ENCODE measurements at regions not wholly inside any gene's neighbourhood (a gene's known extent, or its start where the extent isn't known, plus 50 kb on each side); places are given as distances from the start of the nearest gene placed in this dataset.
A peak's percentile ranks its signal among the peaks of the same experiment; 100 is the strongest.

- Mint-ChIP-seq H3K4me1 (no peaks in the 10 kb centered on the region), H3K27me3 (peaks cover 0 to 4% (median 4%) of the 10 kb centered on the region in 3 donors), H3K4me3 (no peak overlapping the region), H3K36me3 (no peaks in the 10 kb centered on the region), H3K9me3 (peaks cover 0 to 20% (median 10%) of the 10 kb centered on the region in 7 donors), H3K27ac (no peak overlapping the region)
- DNase-seq = no peak
- ATAC-seq (ENCODE audit: low read depth in 2 of 2) = no peak
Observed at GRCh38 chr6:85706272-85706671, 63.6 kb upstream of the SYNCRIP start.

GRCh38 chr6:85705220-85705619 is 62.5 kb upstream of the SYNCRIP start:
- DNase-seq = no peak
- ATAC-seq (ENCODE audit: low read depth in 2 of 2) = no peak
- Mint-ChIP-seq H3K27ac (no peak overlapping the region), H3K9me3 (peaks cover 0 to 16% (median 9%) of the 10 kb centered on the region in 7 donors), H3K4me1 (no peaks in the 10 kb centered on the region), H3K36me3 (no peaks in the 10 kb centered on the region), H3K4me3 (no peak overlapping the region), H3K27me3 (peaks cover 0 to 4% (median 3%) of the 10 kb centered on the region in 3 donors)

GRCh38 chr6:85703406-85703805 is 60.7 kb upstream of the SYNCRIP start:
- Mint-ChIP-seq H3K4me3 (no peak overlapping the region), H3K9me3 (peaks cover 0 to 14% (median 3%) of the 10 kb centered on the region in 7 donors), H3K36me3 (peaks cover 0 to 7% of the 10 kb centered on the region in 2 donors), H3K27ac (peak overlapping the region in 1 of 6 donors; percentile 41), H3K4me1 (no peaks in the 10 kb centered on the region), H3K27me3 (peaks cover 0 to 7% (median 6%) of the 10 kb centered on the region in 3 donors)
- ATAC-seq (ENCODE audit: low read depth in 2 of 2) = no peak
- no peak for DNase-seq
